Glutamatergic neuron (in vitro differentiated cells): ENCODE measurements at regions not wholly inside any gene's neighbourhood (a gene's known extent, or its start where the extent isn't known, plus 50 kb on each side); places are given as distances from the start of the nearest gene placed in this dataset.

Source experiments
- DNase-seq: peaks from one replicate; pipeline ENCODE4 v3.0.0; 2022
- H3K27ac Mint-ChIP-seq: one replicate; pipeline ENCODE4 v1.8.0; 2020; ENCODE audit warnings: mild to moderate bottlenecking, mixed read lengths, inconsistent platforms; ENCODE audit not compliant: unreplicated experiment
- H3K27me3 Mint-ChIP-seq: one replicate; pipeline ENCODE4 v1.8.0; 2020; ENCODE audit warnings: mild to moderate bottlenecking, moderate library complexity, mixed read lengths, inconsistent platforms; ENCODE audit not compliant: unreplicated experiment
- H3K36me3 Mint-ChIP-seq: one replicate; pipeline ENCODE4 v1.8.0; 2020; ENCODE audit warnings: mild to moderate bottlenecking, mixed read lengths, inconsistent platforms; ENCODE audit not compliant: unreplicated experiment
- H3K4me1 Mint-ChIP-seq: one replicate; pipeline ENCODE4 v1.8.0; 2020; ENCODE audit warnings: mild to moderate bottlenecking, low read depth, mixed read lengths, inconsistent platforms; ENCODE audit not compliant: unreplicated experiment
- H3K4me3 Mint-ChIP-seq: one replicate; pipeline ENCODE4 v1.8.0; 2020; ENCODE audit warnings: mild to moderate bottlenecking, mixed read lengths, inconsistent platforms; ENCODE audit not compliant: unreplicated experiment
- H3K9me3 Mint-ChIP-seq: one replicate; pipeline ENCODE4 v1.8.0; 2020; ENCODE audit warnings: mild to moderate bottlenecking, moderate library complexity, mixed read lengths, inconsistent platforms; ENCODE audit not compliant: unreplicated experiment
- CTCF ChIP-seq: fragments of 200-600 bp; sonication (generic); IDR thresholded peaks from one replicate; pipeline ENCODE4 v1.5.0; 2021; ENCODE audit not compliant: partially characterized antibody, unreplicated experiment

GRCh38 chr4:86497980-86498862 lies 95.9 kb upstream of the PTPN13 start:
- H3K4me3 Mint-ChIP-seq: no peak overlapping the region
- H3K27ac Mint-ChIP-seq: no peak overlapping the region
- H3K4me1 Mint-ChIP-seq: no peaks in the 10 kb centered on the region
- DNase-seq: no peak
- no peaks in the 10 kb centered on the region for H3K9me3 Mint-ChIP-seq
- TF ChIP-seq CTCF: peak; percentile 83
- no peaks in the 10 kb centered on the region for H3K36me3 Mint-ChIP-seq
- peaks cover 4% of the 10 kb centered on the region for H3K27me3 Mint-ChIP-seq

DNA sequence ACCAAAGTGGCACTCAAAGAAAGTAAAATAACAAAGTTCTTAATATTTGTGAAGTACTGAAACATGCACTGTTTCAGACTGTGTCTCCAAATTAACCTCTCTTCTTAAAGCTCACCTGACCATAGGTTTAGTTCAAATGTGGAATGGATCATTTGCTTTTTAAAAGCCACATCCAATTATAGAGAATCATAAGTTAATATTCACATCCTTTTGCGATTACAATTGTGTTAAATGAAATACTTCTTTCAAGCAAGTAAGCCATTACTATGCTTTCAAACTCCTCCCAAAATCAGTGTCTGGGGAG lies 95.3 kb upstream of the PTPN13 start:
- no peak overlapping the region for H3K4me3 Mint-ChIP-seq
- no peaks in the 10 kb centered on the region for H3K4me1 Mint-ChIP-seq

GRCh38 chr4:86500527-86500926 lies 93.6 kb upstream of the PTPN13 start:
- Mint-ChIP-seq H3K27ac (no peak overlapping the region), H3K27me3 (peaks cover 1% of the 10 kb centered on the region), H3K36me3 (no peaks in the 10 kb centered on the region), H3K4me3 (no peak overlapping the region), H3K4me1 (no peaks in the 10 kb centered on the region), H3K9me3 (no peaks in the 10 kb centered on the region)
- DNase-seq: no peak
- no peak for TF ChIP-seq CTCF

More for the DNA sequence above, 95.3 kb upstream of the PTPN13 start:
- Mint-ChIP-seq H3K36me3 (no peaks in the 10 kb centered on the region), H3K27me3 (peaks cover 4% of the 10 kb centered on the region), H3K27ac (no peak overlapping the region), H3K9me3 (no peaks in the 10 kb centered on the region)
- peak; percentile 10 for TF ChIP-seq CTCF
- DNase-seq: no peak

DNA sequence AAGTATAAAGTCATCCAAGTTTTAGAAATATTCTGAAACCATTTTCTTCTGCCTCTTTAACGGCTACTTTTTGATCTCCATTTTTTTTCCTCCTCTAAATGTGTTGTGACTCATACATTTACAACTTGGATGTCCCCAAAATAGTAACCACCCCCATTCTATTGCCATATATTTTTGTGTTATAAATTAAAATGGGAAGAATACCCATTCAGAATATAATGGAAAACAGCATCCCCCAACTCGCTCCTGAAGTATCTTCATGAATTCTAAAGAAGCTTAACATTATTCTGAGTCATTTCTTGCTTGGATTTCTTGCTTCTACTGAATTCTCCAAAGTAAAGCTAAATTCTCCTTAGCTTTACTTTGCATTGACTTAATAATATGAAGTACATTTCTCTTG lies 92.0 kb upstream of the PTPN13 start:
- H3K36me3 Mint-ChIP-seq: no peaks in the 10 kb centered on the region
- DNase-seq: no peak
- H3K27ac Mint-ChIP-seq: no peak overlapping the region
- H3K9me3 Mint-ChIP-seq: no peaks in the 10 kb centered on the region
- TF ChIP-seq CTCF: no peak
- H3K4me1 Mint-ChIP-seq: peaks cover 3% of the 10 kb centered on the region
- no peak overlapping the region for H3K4me3 Mint-ChIP-seq
- H3K27me3 Mint-ChIP-seq: peaks cover 1% of the 10 kb centered on the region

GRCh38 chr4:86506591-86506990 lies 87.5 kb upstream of the PTPN13 start:
- peaks cover 2% of the 10 kb centered on the region for H3K9me3 Mint-ChIP-seq
- H3K4me1 Mint-ChIP-seq: peaks cover 5% of the 10 kb centered on the region
- no peak overlapping the region for H3K4me3 Mint-ChIP-seq
- no peaks in the 10 kb centered on the region for H3K36me3 Mint-ChIP-seq
- TF ChIP-seq CTCF: no peak
- H3K27ac Mint-ChIP-seq: no peak overlapping the region
- no peak for DNase-seq
- H3K27me3 Mint-ChIP-seq: peaks cover 1% of the 10 kb centered on the region
